ENCODE measurements at regions not wholly inside any gene's neighbourhood (a gene's known extent, or its start where the extent isn't known, plus 50 kb on each side); places are given as distances from the start of the nearest gene placed in this dataset.

GRCh38 chr2:516944-517343, 160.3 kb downstream of the TMEM18 start:
- H4K20me1 ChIP-seq (ENCODE audit: control insufficient read depth, insufficient read depth): no peaks in the 10 kb centered on the region
- WGBS (ENCODE audit: insufficient coverage, insufficient replicate concordance, low lambda C conversion rate, missing lambda C conversion rate): 40% methylated on average over 5 of the region's 5 CpGs
- no peak overlapping the region for H2AFZ ChIP-seq (ENCODE audit: control insufficient read depth, low read depth, low read length)
- H3K27me3 ChIP-seq (replicated peaks in 1 of 2; ENCODE audit: control insufficient read depth in 2 of 2, insufficient read depth in 2 of 2, low read length in 1 of 2): no peaks in the 10 kb centered on the region; a peak in 1 of 4 replicates
- H3K79me2 ChIP-seq (ENCODE audit: control insufficient read depth, insufficient read depth, low read length): no peaks in the 10 kb centered on the region
- H3K4me2 ChIP-seq (ENCODE audit: control insufficient read depth, insufficient read depth): no peak overlapping the region
- POLR2A ChIA-PET: no interaction called here
- TF ChIP-seq ZNF207 (IDR thresholded peaks at IDR 0.05; ENCODE audit: borderline replicate concordance): no peak
- no peak for TF ChIP-seq SIN3A (IDR thresholded peaks at IDR 0.05; ENCODE audit: low read depth, low read length)
- no peak for TF ChIP-seq USF1 (IDR thresholded peaks at IDR 0.05; ENCODE audit: borderline replicate concordance, extremely low read length, insufficient read depth, low read depth, low read length)
- no peak for TF ChIP-seq PKNOX1 (IDR thresholded peaks at IDR 0.05)
- no peak for TF ChIP-seq SMAD1 (IDR thresholded peaks at IDR 0.05; ENCODE audit: low read depth, partially characterized antibody)
- TF ChIP-seq, protein P1, sequence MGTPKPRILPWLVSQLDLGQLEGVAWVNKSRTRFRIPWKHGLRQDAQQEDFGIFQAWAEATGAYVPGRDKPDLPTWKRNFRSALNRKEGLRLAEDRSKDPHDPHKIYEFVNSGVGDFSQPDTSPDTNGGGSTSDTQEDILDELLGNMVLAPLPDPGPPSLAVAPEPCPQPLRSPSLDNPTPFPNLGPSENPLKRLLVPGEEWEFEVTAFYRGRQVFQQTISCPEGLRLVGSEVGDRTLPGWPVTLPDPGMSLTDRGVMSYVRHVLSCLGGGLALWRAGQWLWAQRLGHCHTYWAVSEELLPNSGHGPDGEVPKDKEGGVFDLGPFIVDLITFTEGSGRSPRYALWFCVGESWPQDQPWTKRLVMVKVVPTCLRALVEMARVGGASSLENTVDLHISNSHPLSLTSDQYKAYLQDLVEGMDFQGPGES (IDR thresholded peaks at IDR 0.05): no peak
- TF ChIP-seq, protein P2, sequence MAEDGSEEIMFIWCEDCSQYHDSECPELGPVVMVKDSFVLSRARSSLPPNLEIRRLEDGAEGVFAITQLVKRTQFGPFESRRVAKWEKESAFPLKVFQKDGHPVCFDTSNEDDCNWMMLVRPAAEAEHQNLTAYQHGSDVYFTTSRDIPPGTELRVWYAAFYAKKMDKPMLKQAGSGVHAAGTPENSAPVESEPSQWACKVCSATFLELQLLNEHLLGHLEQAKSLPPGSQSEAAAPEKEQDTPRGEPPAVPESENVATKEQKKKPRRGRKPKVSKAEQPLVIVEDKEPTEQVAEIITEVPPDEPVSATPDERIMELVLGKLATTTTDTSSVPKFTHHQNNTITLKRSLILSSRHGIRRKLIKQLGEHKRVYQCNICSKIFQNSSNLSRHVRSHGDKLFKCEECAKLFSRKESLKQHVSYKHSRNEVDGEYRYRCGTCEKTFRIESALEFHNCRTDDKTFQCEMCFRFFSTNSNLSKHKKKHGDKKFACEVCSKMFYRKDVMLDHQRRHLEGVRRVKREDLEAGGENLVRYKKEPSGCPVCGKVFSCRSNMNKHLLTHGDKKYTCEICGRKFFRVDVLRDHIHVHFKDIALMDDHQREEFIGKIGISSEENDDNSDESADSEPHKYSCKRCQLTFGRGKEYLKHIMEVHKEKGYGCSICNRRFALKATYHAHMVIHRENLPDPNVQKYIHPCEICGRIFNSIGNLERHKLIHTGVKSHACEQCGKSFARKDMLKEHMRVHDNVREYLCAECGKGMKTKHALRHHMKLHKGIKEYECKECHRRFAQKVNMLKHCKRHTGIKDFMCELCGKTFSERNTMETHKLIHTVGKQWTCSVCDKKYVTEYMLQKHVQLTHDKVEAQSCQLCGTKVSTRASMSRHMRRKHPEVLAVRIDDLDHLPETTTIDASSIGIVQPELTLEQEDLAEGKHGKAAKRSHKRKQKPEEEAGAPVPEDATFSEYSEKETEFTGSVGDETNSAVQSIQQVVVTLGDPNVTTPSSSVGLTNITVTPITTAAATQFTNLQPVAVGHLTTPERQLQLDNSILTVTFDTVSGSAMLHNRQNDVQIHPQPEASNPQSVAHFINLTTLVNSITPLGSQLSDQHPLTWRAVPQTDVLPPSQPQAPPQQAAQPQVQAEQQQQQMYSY (CRISPR knock-in tag; IDR thresholded peaks at IDR 0.05): no peak
- no peak for TF ChIP-seq TCF3 (IDR thresholded peaks at IDR 0.05; ENCODE audit: borderline replicate concordance, insufficient read depth, low read depth, low read length)
- no peak for TF ChIP-seq ETV6 (conservative IDR thresholded peaks at IDR 0.05 in 1 of 2, IDR thresholded peaks at IDR 0.05 in 1 of 2; ENCODE audit: borderline replicate concordance in 1 of 2, low read depth in 1 of 2)
- TF ChIP-seq GATAD2B (conservative IDR thresholded peaks at IDR 0.05; ENCODE audit: low read depth): no peak
- TF ChIP-seq ZSCAN29 (IDR thresholded peaks at IDR 0.05): no peak
- no peak for TF ChIP-seq KDM1A (IDR thresholded peaks at IDR 0.05; ENCODE audit: borderline replicate concordance)
- H3K4me3 ChIP-seq: no peak overlapping the region
- H3K4me1 ChIP-seq (ENCODE audit: control insufficient read depth, insufficient read depth, low read length): no peaks in the 10 kb centered on the region
- SMC1A ChIA-PET (ENCODE audit: uncharacterized antibody, unreplicated experiment): no interaction called here
- no peak for FAIRE-seq
- ATAC-seq: no peak
- no TSS peak for BruUV-seq (replicated peaks)
- intact Hi-C loops (cut with micrococcal nuclease; ENCODE audit: unreplicated experiment) (no loop called here), in situ Hi-C loops (cut with MboI) (no loop called here)
- no peak for DNase-seq (ENCODE audit: low read depth, low spot score)
- RAD21 ChIA-PET (ENCODE audit: unreplicated experiment): no interaction called here
- H3K9ac ChIP-seq (ENCODE audit: control insufficient read depth, insufficient read depth, low read length): no peak overlapping the region
- no peaks in the 10 kb centered on the region for H3K9me3 ChIP-seq (replicated peaks; ENCODE audit: control insufficient read depth, insufficient read depth, low read length)
- CTCF ChIA-PET: no interaction called here
- no peaks in the 10 kb centered on the region for H3K36me3 ChIP-seq (ENCODE audit: control insufficient read depth in 2 of 2, insufficient read depth in 2 of 2, low read length in 1 of 2)
- H3K27ac ChIP-seq (ENCODE audit: control insufficient read depth, insufficient read depth): no peak overlapping the region

All from GM12878 (cell line).